B cell (primary cell): ENCODE measurements at regions not wholly inside any gene's neighbourhood (a gene's known extent, or its start where the extent isn't known, plus 50 kb on each side); places are given as distances from the start of the nearest gene placed in this dataset.

Experiments used
- EZH2 ChIP-seq: IDR thresholded peaks from 2 replicates; pipeline ENCODE4 v1.6.1; 2012; ENCODE audit warnings: borderline replicate concordance, low read depth, mild to moderate bottlenecking, moderate library complexity, low read length; ENCODE audit not compliant: insufficient read depth, poor library complexity, severe bottlenecking
- TF ChIP-seq, protein P1 (sequence below): fragments of 200-600 bp; IDR thresholded peaks from one replicate; pipeline ENCODE4 v1.8.0; 2022; ENCODE audit warnings: antibody characterized with exemption, mild to moderate bottlenecking

GRCh38 chr6:95693108-95693507, 115.8 kb downstream of the MANEA start:
- TF ChIP-seq, protein P1, sequence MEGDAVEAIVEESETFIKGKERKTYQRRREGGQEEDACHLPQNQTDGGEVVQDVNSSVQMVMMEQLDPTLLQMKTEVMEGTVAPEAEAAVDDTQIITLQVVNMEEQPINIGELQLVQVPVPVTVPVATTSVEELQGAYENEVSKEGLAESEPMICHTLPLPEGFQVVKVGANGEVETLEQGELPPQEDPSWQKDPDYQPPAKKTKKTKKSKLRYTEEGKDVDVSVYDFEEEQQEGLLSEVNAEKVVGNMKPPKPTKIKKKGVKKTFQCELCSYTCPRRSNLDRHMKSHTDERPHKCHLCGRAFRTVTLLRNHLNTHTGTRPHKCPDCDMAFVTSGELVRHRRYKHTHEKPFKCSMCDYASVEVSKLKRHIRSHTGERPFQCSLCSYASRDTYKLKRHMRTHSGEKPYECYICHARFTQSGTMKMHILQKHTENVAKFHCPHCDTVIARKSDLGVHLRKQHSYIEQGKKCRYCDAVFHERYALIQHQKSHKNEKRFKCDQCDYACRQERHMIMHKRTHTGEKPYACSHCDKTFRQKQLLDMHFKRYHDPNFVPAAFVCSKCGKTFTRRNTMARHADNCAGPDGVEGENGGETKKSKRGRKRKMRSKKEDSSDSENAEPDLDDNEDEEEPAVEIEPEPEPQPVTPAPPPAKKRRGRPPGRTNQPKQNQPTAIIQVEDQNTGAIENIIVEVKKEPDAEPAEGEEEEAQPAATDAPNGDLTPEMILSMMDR, result no peak
- TF ChIP-seq EZH2, result no peak
